Activated naive CD8-positive, alpha-beta T cell treated with anti-CD3 and anti-CD28 coated beads, Interleukin-2, amount 50 U/mL, for 24 hours (primary cell): ENCODE measurements at regions not wholly inside any gene's neighbourhood (a gene's known extent, or its start where the extent isn't known, plus 50 kb on each side); places are given as distances from the start of the nearest gene placed in this dataset.

ENCODE experiments used
- ATAC-seq: fragments of 150-1000 bp; cut with Tn5 transposase; one replicate; pipeline ENCODE4 v1.10.0; 2021
- DNase-seq: peaks from one replicate; pipeline ENCODE4 v3.0.0; 2021
- H3K27ac Mint-ChIP-seq: one replicate; pipeline ENCODE4 v1.8.0; 2021; ENCODE audit warnings: mild to moderate bottlenecking, mixed read lengths
- H3K27me3 Mint-ChIP-seq: one replicate; pipeline ENCODE4 v1.8.0; 2021; ENCODE audit warnings: mixed read lengths
- H3K36me3 Mint-ChIP-seq: one replicate; pipeline ENCODE4 v1.8.0; 2021; ENCODE audit warnings: low read depth, mixed read lengths
- H3K4me1 Mint-ChIP-seq: one replicate; pipeline ENCODE4 v1.8.0; 2021; ENCODE audit warnings: mixed read lengths
- H3K4me3 Mint-ChIP-seq: one replicate; pipeline ENCODE4 v1.8.0; 2021; ENCODE audit warnings: mild to moderate bottlenecking, moderate library complexity, mixed read lengths
- H3K9me3 Mint-ChIP-seq: one replicate; pipeline ENCODE4 v1.8.0; 2021; ENCODE audit warnings: mixed read lengths

GRCh38 chr10:131626274-131626673, 274.5 kb upstream of the PPP2R2D start:
- H3K27me3 Mint-ChIP-seq: no peaks in the 10 kb centered on the region
- H3K27ac Mint-ChIP-seq: no peak overlapping the region
- ATAC-seq: no peak
- no peaks in the 10 kb centered on the region for H3K36me3 Mint-ChIP-seq
- no peaks in the 10 kb centered on the region for H3K4me1 Mint-ChIP-seq
- H3K9me3 Mint-ChIP-seq: peaks cover 3% of the 10 kb centered on the region
- DNase-seq: no peak
- H3K4me3 Mint-ChIP-seq: no peak overlapping the region

- Mint-ChIP-seq H3K27me3 (no peaks in the 10 kb centered on the region), H3K9me3 (peaks cover 3% of the 10 kb centered on the region), H3K27ac (no peak overlapping the region), H3K36me3 (no peaks in the 10 kb centered on the region), H3K4me3 (no peak overlapping the region), H3K4me1 (no peaks in the 10 kb centered on the region)
- DNase-seq: no peak
- ATAC-seq: no peak
Measured at GRCh38 chr10:131629026-131629770, 271.6 kb upstream of the PPP2R2D start.

GRCh38 chr10:131630772-131631258, 270.0 kb upstream of the PPP2R2D start:
- H3K36me3 Mint-ChIP-seq: no peaks in the 10 kb centered on the region
- peaks cover 3% of the 10 kb centered on the region for H3K9me3 Mint-ChIP-seq
- no peak overlapping the region for H3K4me3 Mint-ChIP-seq
- DNase-seq (no peak), ATAC-seq (no peak)
- H3K27me3 Mint-ChIP-seq: peaks cover under 1% of the 10 kb centered on the region
- H3K4me1 Mint-ChIP-seq: no peaks in the 10 kb centered on the region
- no peak overlapping the region for H3K27ac Mint-ChIP-seq

- Mint-ChIP-seq H3K4me3 (no peak overlapping the region), H3K27ac (no peak overlapping the region), H3K9me3 (peaks cover 3% of the 10 kb centered on the region), H3K27me3 (peaks cover 3% of the 10 kb centered on the region), H3K36me3 (no peaks in the 10 kb centered on the region), H3K4me1 (no peaks in the 10 kb centered on the region)
- DNase-seq (no peak), ATAC-seq (no peak)
Measured at GRCh38 chr10:131631619-131632018, 269.2 kb upstream of the PPP2R2D start.

- Mint-ChIP-seq H3K36me3 (no peaks in the 10 kb centered on the region), H3K27ac (no peak overlapping the region), H3K27me3 (peaks cover 3% of the 10 kb centered on the region), H3K4me1 (no peaks in the 10 kb centered on the region), H3K4me3 (no peak overlapping the region), H3K9me3 (peaks cover 11% of the 10 kb centered on the region)
- no peak for ATAC-seq
- DNase-seq: no peak
Measured at GRCh38 chr10:131635564-131636015, 265.2 kb upstream of the PPP2R2D start.

GRCh38 chr10:131636116-131636515, 264.7 kb upstream of the PPP2R2D start:
- peaks cover 1% of the 10 kb centered on the region for H3K4me1 Mint-ChIP-seq
- DNase-seq: no peak
- no peak overlapping the region for H3K4me3 Mint-ChIP-seq
- no peak for ATAC-seq
- H3K27me3 Mint-ChIP-seq: peaks cover 3% of the 10 kb centered on the region
- H3K36me3 Mint-ChIP-seq: no peaks in the 10 kb centered on the region
- H3K27ac Mint-ChIP-seq: no peak overlapping the region
- H3K9me3 Mint-ChIP-seq: peaks cover 11% of the 10 kb centered on the region

- H3K27ac Mint-ChIP-seq: no peak overlapping the region
- H3K4me3 Mint-ChIP-seq: no peak overlapping the region
- ATAC-seq (no peak), DNase-seq (no peak)
- H3K36me3 Mint-ChIP-seq: no peaks in the 10 kb centered on the region
- peaks cover 11% of the 10 kb centered on the region for H3K9me3 Mint-ChIP-seq
- H3K27me3 Mint-ChIP-seq: peaks cover 3% of the 10 kb centered on the region
- peaks cover 1% of the 10 kb centered on the region for H3K4me1 Mint-ChIP-seq
Measured at GRCh38 chr10:131636841-131637724, 263.7 kb upstream of the PPP2R2D start.

- ATAC-seq: no peak
- DNase-seq: no peak
- peaks cover 1% of the 10 kb centered on the region for H3K4me1 Mint-ChIP-seq
- H3K27ac Mint-ChIP-seq: no peak overlapping the region
- H3K36me3 Mint-ChIP-seq: no peaks in the 10 kb centered on the region
- peaks cover 11% of the 10 kb centered on the region for H3K9me3 Mint-ChIP-seq
- peaks cover 3% of the 10 kb centered on the region for H3K27me3 Mint-ChIP-seq
- no peak overlapping the region for H3K4me3 Mint-ChIP-seq
Measured at GRCh38 chr10:131638049-131638879, 262.5 kb upstream of the PPP2R2D start.

- Mint-ChIP-seq H3K9me3 (peaks cover 11% of the 10 kb centered on the region), H3K36me3 (no peaks in the 10 kb centered on the region), H3K27me3 (peaks cover 3% of the 10 kb centered on the region), H3K4me1 (peaks cover 1% of the 10 kb centered on the region), H3K4me3 (no peak overlapping the region), H3K27ac (no peak overlapping the region)
- no peak for DNase-seq
- no peak for ATAC-seq
Measured at GRCh38 chr10:131638880-131639278, 261.9 kb upstream of the PPP2R2D start.

- ATAC-seq: no peak
- H3K9me3 Mint-ChIP-seq: peaks cover 11% of the 10 kb centered on the region
Measured at GRCh38 chr10:131640045-131640644, 260.7 kb upstream of the PPP2R2D start.

GRCh38 chr10:131641231-131641630, 259.6 kb upstream of the PPP2R2D start:
- H3K36me3 Mint-ChIP-seq: no peaks in the 10 kb centered on the region
- no peak overlapping the region for H3K27ac Mint-ChIP-seq
- no peak for DNase-seq
- H3K4me1 Mint-ChIP-seq: peaks cover 1% of the 10 kb centered on the region
- no peaks in the 10 kb centered on the region for H3K27me3 Mint-ChIP-seq
- peaks cover 11% of the 10 kb centered on the region for H3K9me3 Mint-ChIP-seq
- no peak overlapping the region for H3K4me3 Mint-ChIP-seq
- ATAC-seq: peak; percentile 81

More at GRCh38 chr10:131640045-131640644, 260.7 kb upstream of the PPP2R2D start:
- H3K4me3 Mint-ChIP-seq: no peak overlapping the region
- no peaks in the 10 kb centered on the region for H3K36me3 Mint-ChIP-seq
- H3K4me1 Mint-ChIP-seq: peaks cover 1% of the 10 kb centered on the region
- peaks cover 3% of the 10 kb centered on the region for H3K27me3 Mint-ChIP-seq
- no peak overlapping the region for H3K27ac Mint-ChIP-seq
- no peak for DNase-seq

GRCh38 chr10:131641898-131642297, 258.9 kb upstream of the PPP2R2D start:
- Mint-ChIP-seq H3K9me3 (peaks cover 11% of the 10 kb centered on the region), H3K4me3 (no peak overlapping the region), H3K4me1 (peaks cover 1% of the 10 kb centered on the region), H3K27me3 (no peaks in the 10 kb centered on the region), H3K27ac (no peak overlapping the region), H3K36me3 (no peaks in the 10 kb centered on the region)
- ATAC-seq (no peak), DNase-seq (no peak)

GRCh38 chr10:131642966-131643365, 257.8 kb upstream of the PPP2R2D start:
- Mint-ChIP-seq H3K36me3 (no peaks in the 10 kb centered on the region), H3K4me1 (peaks cover 1% of the 10 kb centered on the region), H3K27me3 (peaks cover 4% of the 10 kb centered on the region), H3K27ac (no peak overlapping the region), H3K9me3 (peaks cover 11% of the 10 kb centered on the region), H3K4me3 (no peak overlapping the region)
- ATAC-seq (no peak), DNase-seq (no peak)

- ATAC-seq: no peak
- H3K27ac Mint-ChIP-seq: no peak overlapping the region
- H3K36me3 Mint-ChIP-seq: no peaks in the 10 kb centered on the region
- peaks cover 1% of the 10 kb centered on the region for H3K4me1 Mint-ChIP-seq
- peaks cover 11% of the 10 kb centered on the region for H3K9me3 Mint-ChIP-seq
- H3K4me3 Mint-ChIP-seq: no peak overlapping the region
- peaks cover 4% of the 10 kb centered on the region for H3K27me3 Mint-ChIP-seq
- no peak for DNase-seq
Measured at GRCh38 chr10:131644289-131644688, 256.5 kb upstream of the PPP2R2D start.
